K562 (cell line): ENCODE measurements at regions not wholly inside any gene's neighbourhood (a gene's known extent, or its start where the extent isn't known, plus 50 kb on each side); places are given as distances from the start of the nearest gene placed in this dataset.
"Not testable (repeated sequence)": the region's sequence is repeated elsewhere in the genome, so short reads cannot be mapped to it uniquely, and the experiment has no call there.

Experiments used
- CHD1 ChIP-seq: fragments of 200-600 bp; sonication (generic); IDR thresholded peaks from one replicate; pipeline ENCODE4 v1.6.1; 2012; ENCODE audit warnings: mild to moderate bottlenecking, moderate library complexity, low read length, inconsistent platforms
- MCM2 ChIP-seq: fragments of 450-650 bp; IDR thresholded peaks from 2 replicates; pipeline ENCODE4 v1.6.1; 2017; ENCODE audit warnings: low read depth, mild to moderate bottlenecking
- SIN3B ChIP-seq: fragments of 450-650 bp; IDR thresholded peaks from 2 replicates; pipeline ENCODE4 v1.6.1; 2017; ENCODE audit warnings: low read depth, mild to moderate bottlenecking, moderate library complexity
- SREBF1 ChIP-seq: fragments of 150-350 bp; IDR thresholded peaks from 2 replicates; pipeline ENCODE4 v1.6.1; 2014; ENCODE audit warnings: antibody characterized with exemption, low read depth, low read length, borderline replicate concordance
- TAF1 ChIP-seq: IDR thresholded peaks from 2 replicates; pipeline ENCODE4 v1.6.1; 2011; ENCODE audit warnings: mild to moderate bottlenecking, low read length, moderate library complexity; ENCODE audit not compliant: insufficient read depth, control insufficient read depth, severe bottlenecking; ENCODE audit errors: extremely low read depth
- TEAD2 ChIP-seq: fragments of 450-650 bp; IDR thresholded peaks from 2 replicates; pipeline ENCODE4 v1.6.1; 2016; ENCODE audit warnings: missing genetic modification characterization, control low read depth, missing compliant biosample characterization
- ZNF134 ChIP-seq: fragments of 250-450 bp; sonication (Bioruptor Pico); conservative IDR thresholded peaks from 2 replicates; pipeline ENCODE4 v1.4.0; 2020
- ZNF282 ChIP-seq: sonication (generic); formaldehyde crosslinking; IDR thresholded peaks from 2 replicates; pipeline ENCODE4 v1.8.1; 2023; ENCODE audit warnings: missing genetic modification reagents
- TF ChIP-seq, protein P1 (sequence below), 3 experiments: IDR thresholded peaks in 2 of 3; conservative IDR thresholded peaks in 1 of 3; 2 replicates each; pipeline ENCODE4 v1.5.1; 2011 to 2012; ENCODE audit warnings: low read length in 3 of 3, mild to moderate bottlenecking in 3 of 3, control low read depth in 2 of 3, improper control_type of control experiment in 1 of 3, inconsistent platforms in 1 of 3, low read depth in 1 of 3, mixed read lengths in 1 of 3, moderate library complexity in 1 of 3; ENCODE audit not compliant: insufficient read depth in 2 of 3
- TF ChIP-seq, protein P2 (sequence below): fragments of 250-450 bp; sonication (Bioruptor Pico); IDR thresholded peaks from 2 replicates; pipeline ENCODE4 v1.4.0; 2020; ENCODE audit warnings: mild to moderate bottlenecking, moderate library complexity

DNA sequence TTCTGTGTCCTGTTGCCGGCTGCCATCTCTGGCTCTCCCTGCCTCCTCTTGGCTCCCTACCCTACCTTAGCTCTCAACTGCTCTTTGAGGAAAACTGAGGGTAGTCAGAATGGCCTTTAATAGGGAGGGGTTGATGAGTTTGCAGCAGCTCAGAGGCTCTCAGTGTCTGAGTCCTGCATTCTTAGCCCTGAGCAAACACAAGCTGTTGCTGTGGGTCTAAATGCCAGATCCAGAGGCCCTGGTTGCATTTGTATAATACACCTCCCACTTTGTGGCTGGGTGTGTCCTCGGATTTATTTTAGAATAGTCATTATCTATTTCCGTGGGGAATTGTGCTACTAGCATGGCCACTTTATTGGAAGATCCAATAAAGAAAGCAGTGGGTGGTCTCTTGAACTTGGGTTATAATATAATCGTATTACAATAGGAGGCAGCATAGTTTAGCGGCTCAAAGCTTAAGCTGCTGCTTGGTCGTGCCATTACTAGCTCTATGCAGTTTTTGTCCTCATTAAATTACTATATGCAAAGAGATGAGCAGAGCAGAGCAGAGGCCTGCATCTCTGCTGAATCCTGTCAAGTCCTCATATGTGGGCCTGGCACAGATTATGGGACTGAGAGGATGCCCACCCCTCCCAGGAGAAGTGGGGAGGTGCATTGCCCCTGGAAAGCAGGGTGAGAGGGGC, 175.5 kb downstream of the BCL2L11 start:
- TF ChIP-seq SIN3B; CHD1; TEAD2 (tag); TAF1; MCM2; ZNF282; ZNF134 (CRISPR knock-in tag); SREBF1: not testable (repeated sequence)
- TF ChIP-seq, protein P1, sequence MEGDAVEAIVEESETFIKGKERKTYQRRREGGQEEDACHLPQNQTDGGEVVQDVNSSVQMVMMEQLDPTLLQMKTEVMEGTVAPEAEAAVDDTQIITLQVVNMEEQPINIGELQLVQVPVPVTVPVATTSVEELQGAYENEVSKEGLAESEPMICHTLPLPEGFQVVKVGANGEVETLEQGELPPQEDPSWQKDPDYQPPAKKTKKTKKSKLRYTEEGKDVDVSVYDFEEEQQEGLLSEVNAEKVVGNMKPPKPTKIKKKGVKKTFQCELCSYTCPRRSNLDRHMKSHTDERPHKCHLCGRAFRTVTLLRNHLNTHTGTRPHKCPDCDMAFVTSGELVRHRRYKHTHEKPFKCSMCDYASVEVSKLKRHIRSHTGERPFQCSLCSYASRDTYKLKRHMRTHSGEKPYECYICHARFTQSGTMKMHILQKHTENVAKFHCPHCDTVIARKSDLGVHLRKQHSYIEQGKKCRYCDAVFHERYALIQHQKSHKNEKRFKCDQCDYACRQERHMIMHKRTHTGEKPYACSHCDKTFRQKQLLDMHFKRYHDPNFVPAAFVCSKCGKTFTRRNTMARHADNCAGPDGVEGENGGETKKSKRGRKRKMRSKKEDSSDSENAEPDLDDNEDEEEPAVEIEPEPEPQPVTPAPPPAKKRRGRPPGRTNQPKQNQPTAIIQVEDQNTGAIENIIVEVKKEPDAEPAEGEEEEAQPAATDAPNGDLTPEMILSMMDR (IDR thresholded peaks at IDR 0.05 in 2 of 3, conservative IDR thresholded peaks at IDR 0.05 in 1 of 3; ENCODE audit: insufficient read depth in 2 of 3, low read depth in 1 of 3, low read length in 3 of 3): not testable (repeated sequence)
- TF ChIP-seq, protein P2, sequence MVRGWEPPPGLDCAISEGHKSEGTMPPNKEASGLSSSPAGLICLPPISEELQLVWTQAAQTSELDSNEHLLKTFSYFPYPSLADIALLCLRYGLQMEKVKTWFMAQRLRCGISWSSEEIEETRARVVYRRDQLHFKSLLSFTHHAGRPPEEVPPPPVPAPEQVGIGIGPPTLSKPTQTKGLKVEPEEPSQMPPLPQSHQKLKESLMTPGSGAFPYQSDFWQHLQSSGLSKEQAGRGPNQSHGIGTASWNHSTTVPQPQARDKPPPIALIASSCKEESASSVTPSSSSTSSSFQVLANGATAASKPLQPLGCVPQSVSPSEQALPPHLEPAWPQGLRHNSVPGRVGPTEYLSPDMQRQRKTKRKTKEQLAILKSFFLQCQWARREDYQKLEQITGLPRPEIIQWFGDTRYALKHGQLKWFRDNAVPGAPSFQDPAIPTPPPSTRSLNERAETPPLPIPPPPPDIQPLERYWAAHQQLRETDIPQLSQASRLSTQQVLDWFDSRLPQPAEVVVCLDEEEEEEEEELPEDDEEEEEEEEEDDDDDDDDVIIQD: not testable (repeated sequence)
